ENCODE measurements at regions not wholly inside any gene's neighbourhood (a gene's known extent, or its start where the extent isn't known, plus 50 kb on each side); places are given as distances from the start of the nearest gene placed in this dataset.

- no peak for DNase-seq
Measured at GRCh38 chr6:91433660-91434534, 847.0 kb upstream of the MAP3K7 start.

GRCh38 chr6:91428953-91429560 is 842.2 kb upstream of the MAP3K7 start:
- DNase-seq, result no peak

DNA sequence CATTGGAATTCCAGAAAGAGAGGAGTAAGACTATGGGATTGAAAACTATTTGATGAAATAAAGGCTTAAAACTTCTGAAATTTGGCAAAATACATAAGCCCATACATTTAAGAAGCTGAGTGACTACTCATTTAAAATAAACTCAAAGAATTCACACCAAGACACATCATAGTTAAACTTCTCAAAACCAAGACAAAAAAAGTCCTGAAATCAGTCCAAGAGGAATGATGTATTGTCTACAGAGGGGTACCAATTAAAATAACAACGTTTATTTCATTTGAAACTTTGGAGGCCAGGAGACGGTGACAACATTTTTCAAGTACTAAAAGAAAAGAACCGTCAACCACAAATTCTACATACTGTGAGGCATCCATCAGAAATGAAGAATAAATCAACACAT is 841.4 kb upstream of the MAP3K7 start:
- DNase-seq, result no peak

DNA sequence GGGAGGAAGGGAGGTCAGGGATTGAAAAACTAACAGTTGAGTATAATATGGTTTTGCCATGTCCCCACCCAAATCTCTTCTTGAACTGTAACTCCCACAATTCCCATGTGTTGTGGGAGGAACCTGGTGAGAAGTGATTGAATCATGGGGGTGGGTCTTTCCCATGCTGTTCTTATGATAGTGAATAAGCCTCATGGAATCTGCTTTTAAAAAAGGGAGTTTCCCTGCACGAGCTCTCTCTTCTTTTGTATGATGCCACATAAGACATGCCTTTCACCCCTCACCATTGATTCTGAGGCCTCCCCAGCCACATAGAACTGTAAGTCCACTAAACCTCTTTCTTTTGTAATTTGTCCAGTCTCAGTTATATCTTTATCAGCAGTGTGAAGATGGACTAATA is 833.4 kb upstream of the MAP3K7 start:
- DNase-seq, result no peak

DNA sequence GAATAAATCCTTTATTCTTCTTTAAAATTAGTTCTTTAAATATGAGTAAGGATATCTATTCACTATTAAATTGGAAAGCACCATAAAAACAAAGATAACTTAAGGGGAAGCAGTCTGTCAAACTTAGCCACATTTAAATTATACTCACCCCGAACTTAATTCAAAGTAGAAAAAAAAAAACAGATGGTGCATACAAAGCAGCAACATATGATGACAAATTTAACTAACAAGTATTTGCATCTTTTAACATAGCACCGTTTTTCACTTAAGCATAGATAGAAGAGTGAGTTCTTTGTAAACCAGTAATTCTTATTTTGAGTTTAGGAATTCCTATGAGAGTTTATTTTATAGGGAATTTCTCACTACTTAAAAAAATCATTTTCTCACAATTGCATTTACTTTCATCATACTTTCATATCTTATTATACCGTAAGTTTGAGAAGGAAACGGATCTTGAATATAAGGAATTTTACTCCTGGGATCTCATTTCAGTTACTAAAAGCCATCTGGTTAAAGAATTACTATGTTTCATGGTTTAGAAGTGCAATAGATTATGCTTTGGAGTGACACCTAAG is 828.2 kb upstream of the MAP3K7 start:
- no peak for DNase-seq

DNA sequence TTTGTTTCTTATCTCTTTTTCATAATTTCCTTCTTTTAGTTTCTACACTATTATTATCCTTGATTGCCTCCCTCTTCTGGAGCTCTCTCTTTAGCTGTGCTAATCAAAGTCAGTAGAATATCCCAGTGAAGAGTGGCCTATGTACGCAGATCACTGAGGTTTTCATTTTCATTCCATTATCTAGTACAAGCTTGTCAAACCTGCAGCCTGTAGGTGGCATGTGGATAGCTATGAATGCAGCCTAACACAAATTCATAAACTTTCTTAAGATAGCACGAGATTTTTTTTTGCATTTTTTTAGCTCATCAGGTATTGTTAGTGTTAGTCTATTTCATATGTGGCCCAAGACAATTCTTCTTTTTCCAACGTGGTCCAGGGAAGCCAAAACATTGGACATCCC is 825.7 kb upstream of the MAP3K7 start:
- no peak for DNase-seq

DNA sequence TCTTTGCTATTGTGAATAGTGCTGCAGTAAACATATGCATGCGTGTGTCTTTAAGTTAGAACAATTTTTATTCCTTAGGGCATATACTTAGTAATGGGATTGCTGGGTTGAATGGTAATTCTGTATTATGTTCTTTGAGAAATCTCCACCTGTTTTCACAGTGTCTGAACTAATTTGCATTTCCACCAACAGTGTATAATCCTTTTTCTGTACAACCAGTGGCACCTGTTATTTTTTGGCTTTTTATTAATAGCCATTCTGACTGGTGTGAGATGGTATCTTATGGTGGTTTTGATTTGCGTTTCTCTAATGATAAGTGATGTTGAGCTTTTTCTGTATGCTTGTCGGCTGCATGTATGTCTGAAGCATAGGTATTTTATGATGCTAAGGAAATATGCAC is 820.8 kb upstream of the MAP3K7 start:
- no peak for DNase-seq

DNA sequence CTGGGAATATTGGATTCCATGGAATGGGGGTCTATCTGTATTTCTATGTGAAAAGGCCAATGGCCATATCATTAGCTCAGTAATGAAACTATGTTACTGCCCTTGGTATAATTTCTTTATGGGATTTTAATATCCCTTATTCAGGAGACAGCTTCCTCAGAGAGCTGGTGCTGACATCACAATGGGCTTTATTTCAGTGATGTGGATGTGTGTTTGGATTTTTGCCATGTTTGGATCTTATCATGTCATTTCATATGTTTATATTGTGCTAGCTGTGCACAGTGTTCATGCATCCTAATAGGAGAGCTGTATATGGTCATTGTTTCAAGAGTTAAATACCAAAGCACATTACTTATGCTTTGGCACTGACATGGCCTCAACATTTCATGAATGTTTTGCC is 806.1 kb upstream of the MAP3K7 start:
- no peak for DNase-seq

DNA sequence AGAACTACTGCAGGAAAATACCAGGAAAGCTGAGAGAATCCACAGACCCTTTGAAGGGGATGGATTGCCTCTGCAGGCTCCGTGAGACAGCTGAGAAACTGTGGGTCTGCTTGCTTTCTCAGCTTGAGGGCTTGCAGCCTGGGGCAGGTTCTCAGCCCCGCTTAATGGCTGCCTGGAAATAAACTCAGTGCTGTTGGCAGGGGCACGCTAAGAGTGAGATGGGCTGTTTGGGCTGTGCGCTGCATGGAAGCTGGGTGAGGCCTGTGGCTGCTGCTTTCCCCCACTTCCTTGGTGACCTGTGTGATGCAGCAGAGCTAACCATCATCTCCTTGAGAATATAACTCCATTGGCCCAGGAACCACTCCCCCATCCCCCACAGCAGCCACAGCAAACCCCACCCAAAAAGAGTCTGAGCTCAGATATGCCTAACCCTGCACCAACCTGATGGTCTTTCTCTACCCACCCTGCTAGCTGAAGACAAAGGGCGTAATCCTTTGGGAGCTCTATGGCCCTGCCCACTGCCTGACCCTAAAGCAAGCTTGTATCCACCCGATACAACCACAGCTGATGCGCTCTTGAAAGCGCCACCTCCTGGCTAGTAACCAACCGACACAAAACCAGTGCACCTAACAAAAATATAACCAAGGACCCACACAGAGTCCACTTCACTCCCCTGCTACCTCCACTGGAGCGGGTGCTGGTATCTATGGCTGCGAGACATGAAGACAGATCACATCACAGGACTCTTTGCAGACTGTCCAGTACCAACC is 800.6 kb upstream of the MAP3K7 start:
- no peak for DNase-seq

DNA sequence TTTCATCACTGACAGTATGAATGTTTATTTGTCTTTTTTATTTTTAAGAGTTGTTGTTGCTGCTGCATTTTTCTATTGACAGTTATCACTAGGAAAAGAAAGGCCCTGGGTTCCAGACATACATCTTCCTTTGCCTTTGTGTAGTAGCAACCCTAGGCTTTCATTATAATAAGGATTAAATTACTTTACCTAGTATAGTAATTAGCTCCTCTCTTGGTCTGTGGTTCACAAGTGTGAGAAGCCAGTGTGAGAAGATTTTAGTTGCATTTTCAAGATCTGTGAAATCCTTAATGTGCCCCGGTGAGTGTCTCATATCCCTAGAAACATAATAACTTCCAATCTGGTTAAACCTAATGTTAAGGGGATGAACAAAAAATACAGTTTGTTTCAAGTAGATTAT is 799.3 kb upstream of the MAP3K7 start:
- DNase-seq, result no peak

DNA sequence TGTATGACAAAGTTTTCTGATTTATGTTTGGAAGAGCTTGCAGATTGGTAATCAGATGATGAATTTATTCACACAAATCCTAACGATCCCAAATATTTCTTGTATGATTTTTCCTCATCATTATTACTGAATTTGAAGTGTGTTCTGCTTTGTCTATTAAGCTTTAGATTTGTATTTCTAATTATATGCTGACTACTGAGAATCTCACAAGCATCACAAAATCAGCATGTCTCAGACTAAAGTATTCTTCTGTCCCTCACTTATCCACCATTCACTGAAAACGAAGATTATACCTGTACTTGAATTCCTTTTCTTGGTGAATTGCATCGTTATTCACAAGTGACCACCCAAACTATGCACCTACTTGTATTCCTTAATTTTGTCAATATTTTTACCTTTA is 796.3 kb upstream of the MAP3K7 start:
- no peak for DNase-seq

GRCh38 chr6:91376686-91377085 is 789.8 kb upstream of the MAP3K7 start:
- no peak for DNase-seq

DNA sequence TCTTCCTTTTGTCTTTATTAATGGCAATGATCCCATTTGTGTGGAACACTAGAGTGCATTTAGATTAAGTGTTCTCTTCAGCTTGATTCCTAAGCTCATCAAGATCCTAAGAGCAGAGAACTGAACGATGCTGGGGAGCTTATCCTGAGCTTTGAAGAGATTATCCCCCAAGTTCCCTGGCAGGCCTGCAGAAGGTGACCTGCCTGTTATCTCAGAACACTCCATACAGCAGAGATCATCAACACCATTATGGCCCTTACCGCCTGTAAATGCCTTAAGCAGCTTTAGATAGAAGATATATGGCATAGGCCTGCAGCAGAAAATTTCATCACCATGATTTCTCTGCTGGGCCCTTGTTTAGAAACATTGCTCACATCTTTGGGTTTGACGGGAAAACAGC is 779.9 kb upstream of the MAP3K7 start:
- no peak for DNase-seq

- DNase-seq, result no peak
Measured at GRCh38 chr6:91358986-91359385, 772.1 kb upstream of the MAP3K7 start.

DNA sequence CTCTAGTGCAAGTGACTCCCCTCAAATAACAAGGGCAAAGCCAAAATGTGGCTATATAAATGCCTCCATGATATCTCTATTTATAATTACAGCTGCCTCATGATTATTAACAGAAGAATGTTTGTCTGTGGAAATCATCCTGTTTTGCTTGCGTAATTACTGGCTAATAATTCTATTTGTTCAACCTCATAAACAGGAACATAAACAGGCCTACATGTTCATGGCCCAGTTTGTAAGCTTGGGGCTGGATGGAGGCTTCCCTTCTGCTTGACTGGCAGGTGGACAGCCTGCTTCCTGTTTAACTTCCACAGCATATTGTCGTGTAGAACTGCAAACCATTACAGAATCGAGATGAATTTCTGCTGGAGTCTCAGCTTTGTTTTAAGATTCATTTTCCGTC is 766.0 kb upstream of the MAP3K7 start:
- DNase-seq, result no peak

GRCh38 chr6:91352321-91352720 is 765.4 kb upstream of the MAP3K7 start:
- no peak for DNase-seq

DNA sequence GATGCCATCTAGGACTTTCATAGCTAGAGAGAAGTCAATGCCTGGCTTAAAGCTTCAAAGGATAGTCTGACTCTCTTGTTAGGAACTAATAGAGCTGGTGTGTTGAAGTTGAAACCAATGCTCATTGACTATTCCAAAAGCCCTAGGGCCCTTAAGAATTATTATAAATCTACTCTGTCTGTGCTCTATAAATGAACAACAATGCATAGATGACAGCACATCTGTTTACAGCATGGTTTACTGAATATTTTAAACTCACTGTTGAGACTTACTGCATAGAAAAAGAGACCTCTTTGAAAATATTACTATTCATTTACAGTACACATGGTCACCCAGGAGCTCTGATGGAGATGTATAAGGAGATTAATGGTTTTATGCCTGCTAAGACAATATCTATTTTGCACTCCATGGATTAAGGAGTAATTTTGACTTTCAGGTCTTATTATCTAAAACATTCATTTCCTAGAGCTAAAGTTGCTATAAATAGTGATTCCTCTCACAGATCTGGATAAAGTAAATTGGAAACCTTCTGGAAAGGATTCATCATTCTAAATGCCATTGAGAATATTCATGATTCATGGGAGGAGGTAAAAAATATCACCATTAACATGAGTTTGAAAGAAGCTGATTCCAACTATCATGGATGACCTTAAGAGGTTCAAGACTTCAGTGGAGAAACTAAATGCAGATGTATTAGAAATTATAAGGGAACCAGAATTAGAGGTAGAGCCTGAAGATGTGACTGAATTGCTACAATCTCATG is 763.5 kb upstream of the MAP3K7 start:
- no peak for DNase-seq

DNA sequence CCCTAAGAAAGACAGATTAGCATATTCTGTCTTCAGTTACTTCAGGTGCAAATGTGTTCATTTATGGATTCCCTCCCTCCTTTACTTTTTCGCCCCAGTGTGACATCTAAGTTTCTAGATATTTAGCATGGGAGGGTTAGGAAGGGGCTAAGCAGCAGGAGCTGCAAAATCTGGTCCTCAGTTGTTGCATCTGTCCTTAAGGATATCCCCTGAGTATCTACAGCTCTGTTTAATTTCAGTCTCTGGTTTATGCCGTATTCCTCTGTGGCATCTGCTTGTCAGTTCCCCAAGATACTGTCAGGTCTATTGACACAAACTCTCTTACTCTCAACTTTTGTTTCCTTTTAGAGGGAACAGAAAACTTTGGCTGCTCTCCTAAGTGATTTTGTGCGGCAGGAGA is 754.6 kb upstream of the MAP3K7 start:
- no peak for DNase-seq

- DNase-seq, result no peak
Measured at GRCh38 chr6:91340896-91341395, 754.1 kb upstream of the MAP3K7 start.

DNA sequence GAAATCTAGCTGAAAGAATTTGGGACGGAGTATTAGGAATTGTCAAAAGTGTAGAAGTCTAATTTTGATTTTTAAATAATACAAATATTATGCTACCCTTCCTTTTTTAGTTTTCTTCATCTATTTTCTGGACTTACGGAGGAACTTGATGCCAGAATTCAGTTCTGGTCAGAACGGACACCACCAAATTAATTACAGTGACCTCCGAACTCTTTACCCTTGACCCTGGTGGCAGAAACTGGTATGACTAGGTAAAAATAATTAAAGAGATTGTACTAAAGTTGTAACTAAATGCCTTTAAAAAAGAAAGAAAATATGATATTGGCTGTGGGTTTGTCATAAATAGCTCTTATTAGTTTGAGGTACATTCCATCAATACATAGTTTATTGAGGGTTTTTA is 751.1 kb upstream of the MAP3K7 start:
- no peak for DNase-seq

- no peak for DNase-seq
Measured at GRCh38 chr6:91330896-91331295, 744.0 kb upstream of the MAP3K7 start.

DNA sequence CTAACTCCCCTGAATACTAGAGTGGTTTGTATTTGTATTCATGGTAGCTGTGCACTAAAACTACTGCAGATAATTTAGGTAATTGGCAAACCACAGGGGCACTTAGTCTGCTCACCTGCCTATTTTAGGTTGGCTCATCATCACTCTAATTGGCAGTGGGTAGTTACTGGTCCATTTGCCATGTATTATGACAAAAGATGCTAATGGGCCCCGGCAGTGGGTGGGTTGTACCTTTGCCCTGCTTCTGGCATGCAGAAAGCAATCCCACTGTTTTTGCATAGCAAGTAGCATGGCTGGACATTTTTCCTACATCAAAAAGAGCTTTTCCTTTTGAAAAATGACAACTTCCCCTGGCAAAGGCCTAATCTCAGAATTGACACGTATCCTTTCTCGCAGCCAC is 741.4 kb upstream of the MAP3K7 start:
- no peak for DNase-seq

DNA sequence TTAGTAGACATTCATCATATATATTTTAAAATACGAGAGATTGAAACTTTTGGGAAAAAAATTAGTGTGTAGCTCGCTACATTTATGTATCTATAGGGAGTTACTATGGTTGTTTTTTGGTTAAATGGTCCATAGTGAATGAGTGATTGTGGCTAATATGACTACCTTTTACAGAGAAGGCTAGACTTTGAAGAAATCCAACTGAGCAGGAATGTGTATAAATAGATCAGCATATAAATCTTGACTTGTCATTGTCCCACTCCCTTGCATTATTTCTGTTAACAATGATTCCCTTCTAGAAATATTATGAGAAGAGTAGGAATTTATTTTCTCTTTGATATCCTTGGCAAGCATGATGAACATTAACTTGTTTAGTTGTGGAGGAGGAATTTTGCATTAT is 737.8 kb upstream of the MAP3K7 start:
- DNase-seq, result no peak

All from activated effector memory CD4-positive, alpha-beta T cell treated with anti-CD3 and anti-CD28 coated beads, Interleukin-2, amount 50 U/mL, for 16 hours (primary cell).